ENCODE measurements at regions not wholly inside any gene's neighbourhood (a gene's known extent, or its start where the extent isn't known, plus 50 kb on each side); places are given as distances from the start of the nearest gene placed in this dataset.

GRCh38 chr11:131242476-131243000 lies 127.9 kb upstream of the NTM start:
- H3K4me1 ChIP-seq (ENCODE audit: control insufficient read depth, extremely low read depth, insufficient read depth, low read length) = no peaks in the 10 kb centered on the region
- no peaks in the 10 kb centered on the region for H3K27me3 ChIP-seq (ENCODE audit: control insufficient read depth, insufficient read depth, low read length)
- H2AFZ ChIP-seq (ENCODE audit: low read length) = no peak overlapping the region
- H3K36me3 ChIP-seq (ENCODE audit: control insufficient read depth, insufficient read depth, low read length) = no peaks in the 10 kb centered on the region
- no peak for DNase-seq (ENCODE audit: low read depth in 2 of 2)
- no peak overlapping the region for H3K9ac ChIP-seq (ENCODE audit: insufficient read depth, low read length)
- H3K79me2 ChIP-seq (ENCODE audit: control insufficient read depth, insufficient read depth, low read length) = no peaks in the 10 kb centered on the region
- H3K4me2 ChIP-seq (ENCODE audit: extremely low read depth, insufficient read depth, low read length) = no peak overlapping the region
- no peaks in the 10 kb centered on the region for H4K20me1 ChIP-seq (ENCODE audit: control insufficient read depth, extremely low read depth, insufficient read depth, low read length)
- H3K9me3 ChIP-seq (ENCODE audit: control insufficient read depth, insufficient read depth, low read depth, low read length) = no peaks in the 10 kb centered on the region
- H3K4me3 ChIP-seq (replicated peaks in 1 of 4; ENCODE audit: control extremely low read depth in 1 of 4, insufficient read depth in 1 of 4, low read depth in 3 of 4, low read length in 4 of 4) = no peak overlapping the region
- H3K27ac ChIP-seq (ENCODE audit: insufficient read depth, low read length) = no peak overlapping the region
- TF ChIP-seq EZH2 (IDR thresholded peaks at IDR 0.05; ENCODE audit: low read length, missing control alignments) = no peak
- TF ChIP-seq, protein P1, sequence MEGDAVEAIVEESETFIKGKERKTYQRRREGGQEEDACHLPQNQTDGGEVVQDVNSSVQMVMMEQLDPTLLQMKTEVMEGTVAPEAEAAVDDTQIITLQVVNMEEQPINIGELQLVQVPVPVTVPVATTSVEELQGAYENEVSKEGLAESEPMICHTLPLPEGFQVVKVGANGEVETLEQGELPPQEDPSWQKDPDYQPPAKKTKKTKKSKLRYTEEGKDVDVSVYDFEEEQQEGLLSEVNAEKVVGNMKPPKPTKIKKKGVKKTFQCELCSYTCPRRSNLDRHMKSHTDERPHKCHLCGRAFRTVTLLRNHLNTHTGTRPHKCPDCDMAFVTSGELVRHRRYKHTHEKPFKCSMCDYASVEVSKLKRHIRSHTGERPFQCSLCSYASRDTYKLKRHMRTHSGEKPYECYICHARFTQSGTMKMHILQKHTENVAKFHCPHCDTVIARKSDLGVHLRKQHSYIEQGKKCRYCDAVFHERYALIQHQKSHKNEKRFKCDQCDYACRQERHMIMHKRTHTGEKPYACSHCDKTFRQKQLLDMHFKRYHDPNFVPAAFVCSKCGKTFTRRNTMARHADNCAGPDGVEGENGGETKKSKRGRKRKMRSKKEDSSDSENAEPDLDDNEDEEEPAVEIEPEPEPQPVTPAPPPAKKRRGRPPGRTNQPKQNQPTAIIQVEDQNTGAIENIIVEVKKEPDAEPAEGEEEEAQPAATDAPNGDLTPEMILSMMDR (conservative IDR thresholded peaks at IDR 0.05 in 1 of 2, IDR thresholded peaks at IDR 0.05 in 1 of 2; ENCODE audit: low read depth in 1 of 2, low read length in 2 of 2) = no peak

- Histone ChIP-seq H3K79me2 (ENCODE audit: control insufficient read depth, insufficient read depth, low read length) (no peaks in the 10 kb centered on the region), H3K9ac (ENCODE audit: insufficient read depth, low read length) (no peak overlapping the region), H2AFZ (ENCODE audit: low read length) (no peak overlapping the region), H3K4me2 (ENCODE audit: extremely low read depth, insufficient read depth, low read length) (no peak overlapping the region), H3K36me3 (ENCODE audit: control insufficient read depth, insufficient read depth, low read length) (no peaks in the 10 kb centered on the region), H3K27ac (ENCODE audit: insufficient read depth, low read length) (no peak overlapping the region), H3K4me1 (ENCODE audit: control insufficient read depth, extremely low read depth, insufficient read depth, low read length) (no peaks in the 10 kb centered on the region), H3K9me3 (ENCODE audit: control insufficient read depth, insufficient read depth, low read depth, low read length) (no peaks in the 10 kb centered on the region), H4K20me1 (ENCODE audit: control insufficient read depth, extremely low read depth, insufficient read depth, low read length) (no peaks in the 10 kb centered on the region), H3K27me3 (ENCODE audit: control insufficient read depth, insufficient read depth, low read length) (no peaks in the 10 kb centered on the region), H3K4me3 (replicated peaks in 1 of 4; ENCODE audit: control extremely low read depth in 1 of 4, insufficient read depth in 1 of 4, low read depth in 3 of 4, low read length in 4 of 4) (no peak overlapping the region)
- no peak for DNase-seq (ENCODE audit: low read depth in 2 of 2)
- TF ChIP-seq, protein P1 (conservative IDR thresholded peaks at IDR 0.05 in 1 of 2, IDR thresholded peaks at IDR 0.05 in 1 of 2; ENCODE audit: low read depth in 1 of 2, low read length in 2 of 2) = no peak
- TF ChIP-seq EZH2 (IDR thresholded peaks at IDR 0.05; ENCODE audit: low read length, missing control alignments) = no peak
Measured at GRCh38 chr11:131246156-131246555, 124.3 kb upstream of the NTM start.

DNA sequence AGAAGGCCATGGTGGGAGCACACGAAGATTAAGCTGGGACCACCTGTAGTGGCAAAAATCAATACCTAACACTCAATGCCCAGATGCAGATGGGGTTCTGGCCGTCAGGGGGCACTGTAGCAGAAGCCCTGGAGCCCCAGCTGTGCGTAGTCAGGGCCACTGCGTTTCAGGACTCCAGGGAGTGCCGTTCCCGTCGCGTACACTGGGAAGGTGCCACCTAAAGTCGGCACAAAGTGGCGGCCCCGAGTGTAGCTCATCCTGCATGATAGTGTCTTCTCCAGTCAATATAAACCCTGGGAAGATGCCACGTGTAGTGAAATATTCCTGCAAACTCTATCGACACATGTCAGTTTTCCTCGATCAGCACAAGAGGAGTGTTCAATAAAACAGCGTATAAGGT lies 123.8 kb upstream of the NTM start:
- Histone ChIP-seq H2AFZ (ENCODE audit: low read length) (no peak overlapping the region), H3K27ac (ENCODE audit: insufficient read depth, low read length) (no peak overlapping the region), H3K4me1 (ENCODE audit: control insufficient read depth, extremely low read depth, insufficient read depth, low read length) (no peaks in the 10 kb centered on the region), H3K4me2 (ENCODE audit: extremely low read depth, insufficient read depth, low read length) (no peak overlapping the region), H3K27me3 (ENCODE audit: control insufficient read depth, insufficient read depth, low read length) (no peaks in the 10 kb centered on the region), H3K36me3 (ENCODE audit: control insufficient read depth, insufficient read depth, low read length) (no peaks in the 10 kb centered on the region), H4K20me1 (ENCODE audit: control insufficient read depth, extremely low read depth, insufficient read depth, low read length) (no peaks in the 10 kb centered on the region), H3K79me2 (ENCODE audit: control insufficient read depth, insufficient read depth, low read length) (no peaks in the 10 kb centered on the region), H3K4me3 (replicated peaks in 1 of 4; ENCODE audit: control extremely low read depth in 1 of 4, insufficient read depth in 1 of 4, low read depth in 3 of 4, low read length in 4 of 4) (no peak overlapping the region), H3K9ac (ENCODE audit: insufficient read depth, low read length) (no peak overlapping the region), H3K9me3 (ENCODE audit: control insufficient read depth, insufficient read depth, low read depth, low read length) (no peaks in the 10 kb centered on the region)
- TF ChIP-seq, protein P1 (conservative IDR thresholded peaks at IDR 0.05 in 1 of 2, IDR thresholded peaks at IDR 0.05 in 1 of 2; ENCODE audit: low read depth in 1 of 2, low read length in 2 of 2) = peak; percentile 33 to 56
- TF ChIP-seq EZH2 (IDR thresholded peaks at IDR 0.05; ENCODE audit: low read length, missing control alignments) = no peak
- no peak for DNase-seq (ENCODE audit: low read depth in 2 of 2)
